GM12878 (cell line): ENCODE measurements at regions not wholly inside any gene's neighbourhood (a gene's known extent, or its start where the extent isn't known, plus 50 kb on each side); places are given as distances from the start of the nearest gene placed in this dataset.

Experiments
- CHD1 ChIP-seq: IDR thresholded peaks from 2 replicates; pipeline ENCODE4 v1.6.1; 2012; ENCODE audit warnings: low read depth, low read length, improper control_type of control experiment
- CREB1 ChIP-seq: IDR thresholded peaks from 2 replicates; pipeline ENCODE4 v1.6.1; 2012; ENCODE audit warnings: low read depth, mild to moderate bottlenecking, inconsistent platforms
- POLR2A ChIP-seq: IDR thresholded peaks from 2 replicates; pipeline ENCODE4 v1.6.1; 2011; ENCODE audit warnings: low read depth, mild to moderate bottlenecking, low read length
- SMAD5 ChIP-seq: IDR thresholded peaks from 2 replicates; pipeline ENCODE4 v1.6.1; 2016; ENCODE audit warnings: antibody characterized with exemption, low read depth
- TF ChIP-seq, protein P1 (sequence below), 3 experiments: IDR thresholded peaks in 2 of 3; conservative IDR thresholded peaks in 1 of 3; 2 replicates each; pipeline ENCODE4 v1.5.1; 2011; ENCODE audit warnings: low read depth in 3 of 3, low read length in 3 of 3, mild to moderate bottlenecking in 3 of 3, control low read depth in 2 of 3, moderate library complexity in 2 of 3, inconsistent platforms in 1 of 3, mixed read lengths in 1 of 3; ENCODE audit not compliant: control insufficient read depth in 2 of 3, insufficient read depth in 1 of 3; ENCODE audit errors: extremely low read depth in 1 of 3
- TF ChIP-seq, protein P2 (sequence below): IDR thresholded peaks from 2 replicates; pipeline ENCODE4 v1.6.1; 2012; ENCODE audit warnings: low read depth, low read length, improper control_type of control experiment

GRCh38 chr7:52410032-52410431 lies 625.4 kb upstream of the POM121L12 start:
- TF ChIP-seq, protein P1, sequence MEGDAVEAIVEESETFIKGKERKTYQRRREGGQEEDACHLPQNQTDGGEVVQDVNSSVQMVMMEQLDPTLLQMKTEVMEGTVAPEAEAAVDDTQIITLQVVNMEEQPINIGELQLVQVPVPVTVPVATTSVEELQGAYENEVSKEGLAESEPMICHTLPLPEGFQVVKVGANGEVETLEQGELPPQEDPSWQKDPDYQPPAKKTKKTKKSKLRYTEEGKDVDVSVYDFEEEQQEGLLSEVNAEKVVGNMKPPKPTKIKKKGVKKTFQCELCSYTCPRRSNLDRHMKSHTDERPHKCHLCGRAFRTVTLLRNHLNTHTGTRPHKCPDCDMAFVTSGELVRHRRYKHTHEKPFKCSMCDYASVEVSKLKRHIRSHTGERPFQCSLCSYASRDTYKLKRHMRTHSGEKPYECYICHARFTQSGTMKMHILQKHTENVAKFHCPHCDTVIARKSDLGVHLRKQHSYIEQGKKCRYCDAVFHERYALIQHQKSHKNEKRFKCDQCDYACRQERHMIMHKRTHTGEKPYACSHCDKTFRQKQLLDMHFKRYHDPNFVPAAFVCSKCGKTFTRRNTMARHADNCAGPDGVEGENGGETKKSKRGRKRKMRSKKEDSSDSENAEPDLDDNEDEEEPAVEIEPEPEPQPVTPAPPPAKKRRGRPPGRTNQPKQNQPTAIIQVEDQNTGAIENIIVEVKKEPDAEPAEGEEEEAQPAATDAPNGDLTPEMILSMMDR (IDR thresholded peaks at IDR 0.05 in 2 of 3, conservative IDR thresholded peaks at IDR 0.05 in 1 of 3; ENCODE audit: control insufficient read depth in 2 of 3, extremely low read depth in 1 of 3, insufficient read depth in 1 of 3, low read depth in 3 of 3, low read length in 3 of 3) = no peak
- no peak for TF ChIP-seq SMAD5
- TF ChIP-seq, protein P2, sequence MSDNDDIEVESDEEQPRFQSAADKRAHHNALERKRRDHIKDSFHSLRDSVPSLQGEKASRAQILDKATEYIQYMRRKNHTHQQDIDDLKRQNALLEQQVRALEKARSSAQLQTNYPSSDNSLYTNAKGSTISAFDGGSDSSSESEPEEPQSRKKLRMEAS = no peak
- no peak for TF ChIP-seq CHD1
- TF ChIP-seq CREB1 = no peak
- TF ChIP-seq POLR2A = no peak
